ENCODE measurements at regions not wholly inside any gene's neighbourhood (a gene's known extent, or its start where the extent isn't known, plus 50 kb on each side); places are given as distances from the start of the nearest gene placed in this dataset.
"Not testable (repeated sequence)": the region's sequence is repeated elsewhere in the genome, so short reads cannot be mapped to it uniquely, and the experiment has no call there.

DNA sequence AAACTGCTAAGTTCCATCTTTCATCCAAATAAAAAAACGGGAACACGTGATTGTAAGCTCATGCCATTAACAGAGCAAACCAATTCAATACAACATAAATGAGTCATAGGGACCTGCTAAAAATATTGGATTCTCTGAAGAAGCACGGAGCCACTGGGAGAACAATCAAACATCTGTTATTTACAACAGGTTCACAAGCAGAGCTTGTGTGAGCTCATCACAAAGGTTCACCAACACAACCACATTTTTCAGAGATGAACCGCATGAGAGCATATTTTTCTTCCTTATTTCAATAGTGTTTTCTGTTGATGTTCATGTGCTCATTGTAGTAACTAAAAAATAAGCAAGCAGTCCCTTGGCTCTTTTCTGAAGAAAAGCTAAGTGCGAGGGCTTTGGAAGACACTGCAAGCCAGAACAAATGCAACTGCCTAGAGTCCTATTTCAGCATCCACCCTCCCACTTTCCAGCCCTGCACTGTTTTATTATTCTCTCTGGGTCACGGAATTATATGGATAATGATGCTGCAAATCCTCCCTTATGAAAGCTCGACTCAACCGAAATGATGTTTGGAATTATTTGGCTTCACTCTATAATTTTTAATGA is 545.8 kb downstream of the LIG4 start:
- DNase-seq (ENCODE audit: low read depth in 2 of 2) = no peak

DNA sequence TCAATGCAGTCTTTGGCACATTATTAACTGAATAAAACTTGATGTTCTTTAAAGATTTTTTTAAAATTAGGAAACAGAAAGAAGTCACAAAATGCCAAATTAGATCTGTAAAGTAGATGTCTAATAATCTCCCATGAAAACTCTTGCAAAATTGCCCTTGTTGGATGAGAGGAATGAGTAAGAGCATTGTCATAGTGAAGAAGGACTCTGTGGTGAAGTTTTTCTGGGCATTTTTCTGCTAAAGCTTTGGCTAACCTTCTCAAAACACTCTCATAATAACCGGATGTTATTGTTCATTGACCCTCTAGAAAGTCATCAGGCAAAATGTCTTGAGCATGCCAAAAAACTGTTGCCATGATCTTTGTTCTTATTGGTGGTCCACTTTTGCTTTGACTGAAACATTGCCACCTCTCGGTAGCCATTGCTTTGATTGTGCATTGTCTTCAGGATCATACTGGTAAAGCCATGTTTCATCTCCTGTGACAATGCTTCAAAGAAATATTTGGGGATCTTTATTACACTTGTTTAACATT is 549.3 kb downstream of the LIG4 start:
- DNase-seq (ENCODE audit: low read depth in 2 of 2) = no peak

DNA sequence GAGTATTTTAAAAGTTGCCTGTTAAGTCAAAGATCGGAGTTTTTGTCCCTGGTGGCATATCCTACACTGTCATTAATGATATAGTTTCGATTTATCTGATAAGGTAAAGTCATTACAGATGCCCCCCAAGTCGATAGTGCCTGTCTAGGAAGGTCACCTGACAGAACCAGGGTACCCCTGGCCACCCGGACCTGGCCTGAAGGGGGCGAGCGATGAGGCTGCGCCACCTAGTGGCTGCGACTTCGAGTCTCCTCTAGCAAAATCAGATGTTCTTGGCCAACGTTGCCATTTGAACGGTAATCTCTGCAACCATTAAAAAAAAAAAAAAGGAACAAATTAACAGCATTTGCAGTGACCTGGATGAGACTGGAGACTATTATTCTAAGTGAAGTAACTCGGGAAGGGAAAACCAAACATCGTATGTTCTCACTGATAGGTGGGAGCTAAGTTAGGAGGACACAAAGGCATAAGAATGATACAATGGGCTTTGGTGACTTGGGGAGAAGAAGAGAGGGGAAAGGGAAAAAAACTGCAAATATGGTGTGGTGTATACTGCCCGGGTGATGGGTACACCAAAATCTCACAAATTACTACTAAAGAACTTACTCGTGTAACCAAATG is 565.1 kb downstream of the LIG4 start:
- no peak for DNase-seq (ENCODE audit: low read depth in 2 of 2)

DNA sequence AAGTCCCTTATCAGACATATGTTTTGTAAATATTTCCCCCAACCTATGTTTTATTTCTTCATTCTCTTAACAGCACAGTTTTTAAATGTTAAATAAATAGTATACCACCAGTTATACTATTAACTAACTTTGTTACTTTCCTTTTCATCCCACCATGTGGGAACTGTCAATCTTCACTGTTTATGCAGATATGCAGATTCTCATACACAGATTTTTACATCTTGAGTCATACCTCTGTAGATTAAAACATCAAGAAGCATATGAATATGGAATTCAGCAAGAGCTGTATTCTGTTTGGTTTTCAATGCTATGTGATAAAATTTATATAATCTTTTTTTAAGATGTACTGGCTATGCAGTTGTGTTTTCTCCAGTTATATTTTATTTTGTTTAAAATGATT is 566.3 kb downstream of the LIG4 start:
- no peak for DNase-seq (ENCODE audit: low read depth in 2 of 2)

DNA sequence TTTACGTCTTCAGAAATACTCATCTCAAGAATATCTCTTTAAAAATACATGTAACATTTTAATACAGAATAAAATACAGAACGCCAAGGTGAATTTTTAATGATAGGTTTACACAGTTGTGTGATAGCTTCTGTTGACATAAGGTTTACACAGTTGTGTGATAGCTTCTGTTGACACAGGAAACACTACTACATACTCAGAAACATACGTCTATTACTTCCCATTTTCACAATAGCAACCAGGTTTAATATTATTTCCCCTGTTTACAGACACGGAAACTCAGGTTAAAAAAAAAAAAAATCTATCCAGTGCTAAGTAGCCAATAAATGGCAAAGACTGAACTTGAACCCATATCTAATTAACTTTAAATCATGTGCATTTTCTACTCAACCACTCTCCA is 571.2 kb downstream of the LIG4 start:
- DNase-seq (ENCODE audit: low read depth in 2 of 2) = no peak

DNA sequence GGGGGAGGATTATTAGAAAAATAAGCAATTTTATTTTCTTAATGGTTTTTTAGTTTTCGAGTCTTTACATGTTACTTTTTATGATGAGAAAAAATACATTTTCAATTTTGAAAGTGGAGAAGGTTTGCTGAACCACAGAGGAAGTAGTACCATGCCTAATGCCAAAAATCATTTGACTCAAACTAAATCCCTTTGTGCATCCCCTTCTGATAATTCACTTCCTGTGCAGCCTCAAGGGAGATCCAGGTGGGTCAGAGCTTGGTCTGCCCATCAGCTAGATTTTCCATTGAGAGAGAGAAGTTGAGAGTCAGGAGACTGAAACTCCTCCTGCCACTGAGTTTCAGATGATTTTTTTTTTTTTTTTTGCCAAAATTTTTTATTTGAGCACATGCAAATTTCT is 571.7 kb downstream of the LIG4 start:
- DNase-seq (ENCODE audit: low read depth in 2 of 2) = no peak

DNA sequence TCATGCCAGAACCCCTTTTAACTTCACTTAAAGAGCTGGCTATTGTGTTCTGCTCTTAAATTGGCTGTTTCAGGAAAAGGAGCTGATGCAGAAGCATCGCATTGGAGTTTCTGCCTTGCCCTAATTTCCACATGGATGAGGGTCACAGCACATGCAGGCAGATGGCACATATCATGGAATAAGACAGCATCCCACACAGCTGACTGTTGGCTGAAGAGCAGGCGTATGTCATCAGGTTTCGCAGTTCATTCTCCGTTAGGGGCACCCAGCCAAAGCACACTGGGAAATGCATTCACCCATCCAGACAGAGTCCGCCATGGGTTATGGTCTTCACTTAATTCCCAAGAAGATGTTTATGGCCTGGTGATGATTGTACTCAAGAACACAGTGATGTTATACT is 572.5 kb downstream of the LIG4 start:
- DNase-seq (ENCODE audit: low read depth in 2 of 2) = no peak

DNA sequence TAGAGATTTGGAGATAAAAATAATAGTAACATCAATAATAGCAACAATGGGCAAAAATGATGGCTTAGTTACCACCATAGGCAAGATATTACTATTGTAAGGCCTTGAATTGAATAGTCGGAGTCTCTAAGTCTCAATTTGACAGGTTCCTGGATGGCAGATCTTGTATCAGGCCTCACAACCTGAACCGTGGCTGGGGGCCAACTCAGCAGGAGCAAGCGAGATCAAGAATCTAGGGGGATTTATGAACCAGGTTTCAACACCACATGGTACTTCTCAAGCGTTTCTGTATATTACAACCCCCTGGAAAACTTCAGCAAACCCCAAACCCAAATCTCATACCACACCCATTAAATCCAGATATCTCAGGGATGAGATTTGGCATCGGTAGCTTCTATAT is 573.8 kb downstream of the LIG4 start:
- DNase-seq (ENCODE audit: low read depth in 2 of 2) = no peak

DNA sequence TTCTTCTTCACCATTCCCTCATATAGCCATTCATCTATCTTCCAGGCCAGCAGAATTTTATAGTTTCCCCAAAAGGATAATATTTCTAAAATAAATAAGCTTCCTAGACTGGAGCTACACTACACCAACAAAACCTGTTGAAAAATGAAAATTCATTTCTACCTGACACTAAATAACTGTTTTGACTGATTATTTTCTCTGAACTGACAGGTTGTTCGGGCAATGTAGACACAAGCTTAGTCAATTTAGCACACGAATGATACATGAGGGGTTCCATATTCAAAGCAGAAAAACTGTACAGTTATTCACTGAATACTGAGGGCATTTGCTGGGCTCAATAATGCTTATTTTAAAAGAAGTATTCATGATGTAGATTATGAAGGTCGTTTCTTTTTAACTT is 589.7 kb downstream of the LIG4 start:
- DNase-seq (ENCODE audit: low read depth in 2 of 2) = no peak

DNA sequence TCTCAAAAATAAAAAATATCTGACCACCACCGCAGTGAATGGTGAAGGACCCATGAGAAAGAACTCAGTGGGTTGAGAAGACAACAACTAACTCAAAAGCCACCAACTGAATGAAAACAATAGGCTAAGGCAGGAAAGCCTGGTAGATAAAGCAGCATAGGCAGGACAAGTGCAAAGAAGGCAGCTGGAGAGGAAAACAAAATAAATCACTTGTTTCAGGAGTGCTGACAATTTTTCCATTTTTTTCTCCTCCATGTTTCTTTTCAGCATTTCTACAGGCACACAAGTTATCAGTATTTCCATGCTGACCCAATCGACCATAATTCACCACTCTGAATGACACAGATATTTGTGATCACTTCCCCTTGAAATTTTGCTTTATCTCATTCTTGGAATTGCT is 597.8 kb downstream of the LIG4 start:
- DNase-seq (ENCODE audit: low read depth in 2 of 2) = no peak

DNA sequence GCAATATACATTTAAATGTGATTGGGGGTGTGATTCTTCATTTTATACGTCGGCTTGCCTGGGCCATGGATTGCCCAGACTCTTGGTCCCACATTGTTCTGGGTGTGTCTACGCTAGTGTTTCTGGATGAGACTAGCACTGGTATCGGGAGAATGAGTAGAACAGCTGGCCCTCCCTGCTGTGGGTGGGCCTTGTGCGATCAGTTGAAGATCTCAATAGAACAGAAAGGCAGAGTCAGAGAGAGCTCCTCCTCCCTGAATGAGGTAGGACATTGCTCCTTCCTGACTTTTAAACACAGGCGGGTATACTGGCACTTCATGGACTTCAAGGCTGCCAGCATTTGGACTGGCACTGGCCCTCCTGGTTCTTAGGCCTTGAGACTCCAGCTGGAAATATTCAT is 603.0 kb downstream of the LIG4 start:
- DNase-seq (ENCODE audit: low read depth in 2 of 2) = no peak

DNA sequence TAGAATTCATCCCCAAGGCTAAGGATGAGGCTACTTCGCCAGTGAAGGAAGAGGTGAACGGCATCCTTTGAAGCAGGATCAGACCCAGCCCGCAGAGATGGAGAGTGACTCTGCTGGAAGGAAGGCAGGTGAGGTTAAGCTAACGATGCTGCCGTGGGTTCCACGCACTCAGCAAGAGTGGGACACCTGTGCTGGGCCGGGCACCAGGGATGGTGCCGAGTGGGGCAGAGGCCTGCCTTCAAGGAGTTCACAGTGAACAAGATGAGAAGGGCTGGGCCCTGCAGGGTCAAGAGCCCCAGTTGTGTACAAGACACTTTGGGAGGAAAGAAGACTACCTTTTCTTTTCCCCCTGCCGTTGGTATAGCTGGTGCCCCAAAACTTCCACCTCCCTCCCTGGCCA is 606.6 kb downstream of the LIG4 start:
- DNase-seq (ENCODE audit: low read depth in 2 of 2) = no peak

DNA sequence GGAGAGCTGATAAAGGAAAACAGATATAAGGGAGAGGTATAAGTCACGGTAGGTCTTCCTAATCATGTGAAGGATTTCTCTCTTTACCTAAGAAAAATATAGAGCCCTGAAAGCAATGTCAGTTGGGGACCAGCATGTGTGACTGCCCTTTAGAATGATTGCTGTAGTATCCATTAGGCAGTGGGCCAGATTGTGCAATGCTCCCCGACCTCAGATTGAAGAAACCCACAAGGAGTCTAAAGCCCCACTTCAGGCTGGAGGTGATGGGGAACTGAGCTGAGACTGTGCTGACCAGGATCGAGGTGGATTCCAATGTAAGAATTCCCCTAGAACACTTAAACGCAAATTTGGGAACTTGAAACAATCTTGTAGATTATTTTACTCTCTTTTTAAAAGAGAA is 614.4 kb downstream of the LIG4 start:
- no peak for DNase-seq (ENCODE audit: low read depth in 2 of 2)

DNA sequence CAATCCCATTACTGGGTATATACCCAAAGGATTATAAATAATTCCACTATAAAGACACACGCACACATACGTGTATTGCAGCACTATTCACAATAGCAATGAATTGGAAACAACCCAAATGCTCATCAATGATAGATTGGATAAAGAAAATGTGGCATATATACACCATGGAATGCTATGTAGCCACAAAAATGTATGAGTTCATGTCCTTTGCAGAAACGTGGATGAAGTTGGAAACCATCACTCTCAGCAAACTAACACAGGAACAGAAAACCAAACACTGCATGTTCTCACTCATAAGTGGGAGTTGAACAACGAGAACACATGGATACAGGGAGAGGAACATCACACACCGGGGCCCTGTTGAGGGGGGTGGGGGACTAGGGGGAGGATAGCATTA is 619.0 kb downstream of the LIG4 start:
- DNase-seq (ENCODE audit: low read depth in 2 of 2) = not testable (repeated sequence)

DNA sequence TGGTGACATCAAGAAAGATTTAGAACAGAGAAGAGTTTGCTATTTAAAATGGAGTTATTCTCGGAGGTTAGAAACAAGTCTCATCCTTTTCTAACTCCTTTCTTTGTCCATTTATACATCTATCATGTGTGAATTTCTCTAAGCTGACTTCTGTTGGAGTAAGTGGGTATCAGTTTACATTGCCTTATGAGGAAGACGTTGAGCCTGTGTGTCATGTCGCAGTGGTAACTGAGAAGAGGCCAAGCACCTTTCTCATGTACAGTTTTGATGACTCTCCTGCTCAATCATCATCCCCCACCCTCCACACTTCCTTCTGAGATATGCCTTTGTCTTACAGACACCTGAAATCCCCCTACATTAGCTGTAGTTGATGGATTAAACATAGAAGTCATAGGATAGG is 624.8 kb downstream of the LIG4 start:
- DNase-seq (ENCODE audit: low read depth in 2 of 2) = no peak

DNA sequence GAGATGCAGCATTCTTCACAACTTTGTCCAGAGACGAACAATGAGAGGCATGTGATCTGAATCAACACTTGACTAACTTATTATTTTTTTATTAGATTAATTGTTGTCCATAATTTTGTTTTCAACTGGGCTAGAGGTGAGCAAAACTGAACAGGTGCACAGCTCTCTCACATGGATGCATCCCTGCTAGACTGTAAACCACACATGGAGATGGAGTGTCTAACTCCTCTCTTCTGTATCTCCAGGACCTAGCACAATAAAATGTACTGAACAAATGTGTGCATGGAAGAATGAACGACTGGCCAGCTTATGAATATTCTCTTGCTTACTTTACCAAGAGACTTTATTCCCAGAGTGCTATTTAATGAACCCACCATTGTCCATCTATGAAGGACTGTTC is 627.7 kb downstream of the LIG4 start:
- no peak for DNase-seq (ENCODE audit: low read depth in 2 of 2)

DNA sequence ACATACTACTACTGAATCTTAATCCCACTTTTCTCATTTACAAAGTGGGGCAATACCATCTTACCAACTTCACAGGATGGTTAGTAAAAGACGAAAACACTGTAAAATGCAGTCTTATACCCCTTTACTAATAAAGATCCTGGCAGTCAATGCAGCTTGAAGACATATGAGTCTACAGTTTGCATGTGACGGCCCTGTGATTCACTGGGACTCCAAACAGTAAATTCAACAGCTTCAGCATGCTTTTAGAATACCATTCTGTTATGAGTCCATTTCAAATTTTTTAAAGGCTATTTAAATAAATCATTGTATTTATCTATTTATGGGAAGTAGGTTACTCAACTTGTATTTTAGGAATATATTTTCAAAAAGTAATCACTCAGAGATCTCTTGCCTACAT is 629.1 kb downstream of the LIG4 start:
- no peak for DNase-seq (ENCODE audit: low read depth in 2 of 2)

DNA sequence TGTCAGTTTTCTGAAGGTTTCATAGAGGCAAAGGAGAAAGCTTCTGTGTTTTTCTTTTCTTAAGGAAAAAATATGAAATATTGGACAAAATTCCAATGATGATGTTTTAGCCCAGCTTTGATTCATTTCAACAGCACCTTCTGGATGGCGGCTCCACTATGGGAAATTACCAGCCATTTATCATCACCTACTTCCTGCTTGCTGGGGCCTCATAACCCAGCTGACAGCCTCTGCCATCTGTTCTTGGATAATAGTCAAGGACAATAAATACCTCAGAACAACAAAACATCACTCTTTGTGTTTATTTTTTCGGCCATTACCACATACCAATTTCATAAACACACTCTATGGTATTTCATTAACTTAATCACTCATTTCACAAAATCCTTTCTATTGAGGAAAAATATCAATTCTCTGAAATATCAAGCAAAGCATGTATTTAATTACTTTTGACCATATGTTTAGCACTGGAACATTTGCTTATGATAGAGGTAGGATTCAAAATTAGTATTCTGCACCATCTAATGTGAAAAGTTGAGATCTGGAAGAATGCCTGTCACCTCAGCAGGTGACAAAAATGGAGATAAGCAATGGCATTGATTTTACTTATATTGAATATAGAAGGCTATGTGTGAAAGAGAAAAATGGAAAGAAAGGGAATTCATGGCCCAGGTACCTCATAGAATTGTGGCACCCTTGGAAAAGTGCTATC is 629.7 kb downstream of the LIG4 start:
- DNase-seq (ENCODE audit: low read depth in 2 of 2) = no peak

DNA sequence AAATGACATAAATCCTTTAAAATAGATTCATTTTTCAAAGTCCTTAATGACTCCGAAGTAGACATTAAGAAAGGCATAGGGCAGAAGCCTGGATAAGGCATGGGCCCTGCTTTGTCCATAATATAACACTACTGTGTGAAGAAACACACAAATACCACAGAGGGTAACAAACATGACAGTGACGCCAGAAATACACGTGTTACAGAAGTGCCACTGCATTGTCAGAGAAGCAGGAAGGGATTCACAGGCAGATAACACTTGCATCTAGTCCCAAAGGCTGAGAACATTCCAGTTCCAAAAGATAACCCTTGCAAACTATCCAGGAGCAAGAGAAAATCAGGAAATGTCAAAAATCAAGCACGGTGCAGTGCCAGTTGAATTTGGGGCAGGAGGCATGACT is 633.2 kb downstream of the LIG4 start:
- no peak for DNase-seq (ENCODE audit: low read depth in 2 of 2)

DNA sequence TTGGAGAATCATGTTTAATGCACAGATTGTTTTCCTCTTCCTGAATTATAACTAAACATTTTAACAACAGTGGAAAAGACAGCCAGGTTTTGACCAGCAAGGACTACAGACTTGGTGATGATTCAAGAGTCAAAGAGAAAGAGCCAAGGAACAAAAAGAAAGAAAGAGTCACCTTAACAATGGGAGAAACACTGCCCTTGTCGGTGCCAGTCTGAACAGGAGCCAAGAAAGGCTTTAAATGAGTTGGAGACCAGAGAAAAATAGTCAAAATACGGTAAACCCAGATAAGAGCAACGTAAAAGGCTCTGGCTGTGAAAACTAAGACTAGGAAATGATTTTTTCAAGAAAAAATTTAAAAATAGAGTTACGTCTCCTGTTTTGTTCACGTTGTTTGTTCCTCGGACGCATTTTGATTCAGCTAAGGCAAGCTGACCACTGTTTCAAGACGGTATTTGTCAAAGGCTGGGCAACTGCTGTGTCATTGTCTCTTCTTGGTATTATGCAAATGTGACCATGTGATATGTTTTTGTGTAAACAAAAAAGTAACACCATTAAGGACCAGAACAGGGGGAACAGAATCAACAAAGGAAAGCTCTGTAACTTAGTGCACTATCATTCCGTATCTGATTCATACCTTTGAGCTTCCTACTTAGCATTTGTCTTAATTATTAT is 634.5 kb downstream of the LIG4 start:
- no peak for DNase-seq (ENCODE audit: low read depth in 2 of 2)

DNA sequence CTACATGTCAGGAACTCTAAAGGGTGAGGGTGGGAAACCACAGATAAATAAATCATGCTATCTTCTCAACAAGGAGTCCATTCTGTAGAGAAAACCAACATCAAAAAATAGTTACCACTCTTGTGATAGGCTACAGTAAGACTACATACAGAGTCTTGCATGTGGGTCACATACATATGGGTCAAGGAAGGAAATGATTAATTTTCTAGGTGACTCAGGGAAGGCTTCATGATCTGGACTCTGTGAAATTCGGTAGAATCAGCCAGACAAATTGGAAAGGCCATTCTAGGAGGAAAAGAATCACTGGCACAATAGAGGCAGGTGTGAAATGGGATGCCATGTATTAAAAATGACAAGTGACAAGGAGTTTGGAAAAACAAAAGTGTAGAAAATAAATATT is 638.9 kb downstream of the LIG4 start:
- no peak for DNase-seq (ENCODE audit: low read depth in 2 of 2)

DNA sequence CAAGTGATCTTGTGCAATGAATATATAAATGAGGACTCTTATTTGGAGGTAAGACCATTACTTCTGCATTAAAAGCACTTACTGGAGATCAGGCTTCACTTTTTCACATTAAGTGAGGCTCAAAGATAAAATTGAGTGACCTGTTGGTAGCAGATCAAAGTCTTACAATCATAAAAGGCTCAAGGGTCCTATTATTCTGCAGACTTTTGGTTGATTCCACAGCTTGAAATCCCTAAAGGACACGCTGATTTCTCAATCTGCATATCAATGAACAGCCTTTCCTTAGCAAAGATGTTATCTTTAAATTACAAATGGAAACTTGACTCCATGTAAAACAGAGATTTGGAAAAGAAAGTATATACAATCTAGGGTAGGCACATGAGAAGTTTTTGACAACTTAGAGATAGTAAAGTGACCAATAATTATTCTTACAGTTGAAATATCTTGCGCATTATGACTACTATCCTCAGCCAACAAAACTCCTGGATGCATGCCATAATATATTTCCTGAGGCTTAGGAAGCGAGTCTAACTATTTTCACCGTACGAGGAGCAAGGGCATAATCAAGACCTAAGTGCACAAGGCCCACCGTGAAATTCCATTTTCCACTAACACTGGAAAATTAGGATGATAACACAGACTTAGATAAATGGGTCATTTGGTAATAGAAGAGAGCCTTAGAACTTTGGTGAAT is 640.7 kb downstream of the LIG4 start:
- no peak for DNase-seq (ENCODE audit: low read depth in 2 of 2)

Data from activated CD8-positive, alpha-beta memory T cell treated with anti-CD3 and anti-CD28 coated beads for 4 hours (primary cell).